ENCODE measurements at regions not wholly inside any gene's neighbourhood (a gene's known extent, or its start where the extent isn't known, plus 50 kb on each side); places are given as distances from the start of the nearest gene placed in this dataset.

GRCh38 chr10:4093438-4093837 is 308.4 kb upstream of the KLF6 start:
- Histone ChIP-seq H2BK5ac (ENCODE audit: insufficient read length, low read length) (no peak overlapping the region), H3K4me2 (ENCODE audit: insufficient read depth, insufficient read length, low read length) (no peak overlapping the region)
- WGBS (ENCODE audit: extremely low coverage, insufficient read length, low lambda C conversion rate), result no CpG with 5 or more reads among the region's 5 CpGs

More at GRCh38 chr10:4093438-4093837, 308.4 kb upstream of the KLF6 start:
- Mint-ChIP-seq H3K9me3 (no peaks in the 10 kb centered on the region), H3K27me3 (ENCODE audit: low read depth) (no peaks in the 10 kb centered on the region), H3K27ac (no peak overlapping the region), H3K4me1 (peaks cover 0 to 2% of the 10 kb centered on the region in 2 experiments; a peak in 1 of 4 replicates), H3K36me3 (ENCODE audit: insufficient read depth in 1 of 3, low read depth in 3 of 3) (no peaks in the 10 kb centered on the region; a peak in 1 of 7 replicates), H3K4me3 (no peak overlapping the region)
- Histone ChIP-seq H3K23ac (ENCODE audit: insufficient read length, low read depth, low read length) (no peak overlapping the region), H2AFZ (ENCODE audit: low read length) (no peak overlapping the region), H4K8ac (replicated peaks; ENCODE audit: insufficient read length, low read depth, low read length) (no peak overlapping the region), H2BK120ac (ENCODE audit: low read depth, low read length, poor library complexity, severe bottlenecking) (no peak overlapping the region), H2BK12ac (ENCODE audit: insufficient read length, low read depth, low read length) (no peak overlapping the region), H3K79me2 (ENCODE audit: insufficient read depth, low read length) (no peaks in the 10 kb centered on the region), H3K56ac (ENCODE audit: insufficient read length, low read depth, low read length) (no peak overlapping the region), H2BK15ac (ENCODE audit: low read depth, low read length) (no peak overlapping the region), H4K5ac (ENCODE audit: insufficient read length, low read depth, low read length) (no peak overlapping the region), H3K27me3 (ENCODE audit: insufficient read depth, low read length) (no peaks in the 10 kb centered on the region; the same call in 1 of the 2 replicates), H3K4me1 (ENCODE audit: insufficient read depth, low read length) (no peaks in the 10 kb centered on the region), H4K91ac (ENCODE audit: insufficient read length, low read depth, low read length) (no peak overlapping the region), H3K4ac (ENCODE audit: low read depth, low read length) (no peak overlapping the region), H3K23me2 (ENCODE audit: insufficient read length, low read depth, low read length, poor library complexity, severe bottlenecking) (no peaks in the 10 kb centered on the region), H3K9me3 (ENCODE audit: control insufficient read depth, low read depth, low read length) (no peaks in the 10 kb centered on the region), H3K79me1 (ENCODE audit: insufficient read depth, low read depth, low read length, poor library complexity, severe bottlenecking) (no peaks in the 10 kb centered on the region), H3T11ph (ENCODE audit: low read length) (no peak overlapping the region), H3K14ac (ENCODE audit: insufficient read depth, low read length) (no peak overlapping the region), H2AK5ac (ENCODE audit: insufficient read length, low read length) (no peak overlapping the region), H3K27ac (ENCODE audit: insufficient read length, low read depth, low read length) (no peak overlapping the region), H3K9ac (ENCODE audit: extremely low read depth, insufficient read length, low read length) (no peak overlapping the region), H2BK20ac (ENCODE audit: low read depth, low read length, poor library complexity, severe bottlenecking) (no peak overlapping the region), H4K20me1 (ENCODE audit: control insufficient read depth, insufficient read depth, insufficient read length) (no peaks in the 10 kb centered on the region), H3K18ac (ENCODE audit: insufficient read length, low read depth, low read length) (no peak overlapping the region)
- no peak for DNase-seq
- no peak for TF ChIP-seq CTCF (conservative IDR thresholded peaks at IDR 0.05)
